Hepatocyte (in vitro differentiated cells): ENCODE measurements at regions not wholly inside any gene's neighbourhood (a gene's known extent, or its start where the extent isn't known, plus 50 kb on each side); places are given as distances from the start of the nearest gene placed in this dataset.

Source experiments
- EZH2 ChIP-seq: fragments of 200-600 bp; sonication (generic); IDR thresholded peaks from 2 replicates; pipeline ENCODE4 v1.6.1; 2016; ENCODE audit warnings: antibody characterized with exemption, mild to moderate bottlenecking, borderline replicate concordance
- TF ChIP-seq, protein P1 (sequence below): fragments of 200-600 bp; sonication (generic); IDR thresholded peaks from 2 replicates; pipeline ENCODE4 v1.5.1; 2016; ENCODE audit warnings: antibody characterized with exemption, mild to moderate bottlenecking; ENCODE audit not compliant: poor library complexity

DNA sequence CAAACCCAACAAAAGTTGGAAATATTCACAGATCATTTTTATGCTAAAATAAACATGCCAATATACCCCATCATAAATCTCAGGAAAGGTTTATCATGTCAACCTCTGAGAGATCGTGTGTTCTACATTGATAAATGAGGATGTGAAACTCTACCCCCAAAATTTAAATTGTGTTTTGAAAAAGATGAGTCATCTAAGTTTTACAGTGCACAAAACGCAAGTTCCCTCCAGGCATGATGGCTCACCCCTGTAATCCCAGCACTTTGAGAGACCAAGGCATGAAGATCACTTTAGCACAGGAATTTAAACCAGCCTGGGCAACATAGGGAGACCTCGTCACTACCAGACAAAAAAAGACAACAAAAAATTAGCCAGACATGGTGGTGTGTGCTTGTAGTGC lies 1487.0 kb upstream of the GBE1 start:
- TF ChIP-seq, protein P1, sequence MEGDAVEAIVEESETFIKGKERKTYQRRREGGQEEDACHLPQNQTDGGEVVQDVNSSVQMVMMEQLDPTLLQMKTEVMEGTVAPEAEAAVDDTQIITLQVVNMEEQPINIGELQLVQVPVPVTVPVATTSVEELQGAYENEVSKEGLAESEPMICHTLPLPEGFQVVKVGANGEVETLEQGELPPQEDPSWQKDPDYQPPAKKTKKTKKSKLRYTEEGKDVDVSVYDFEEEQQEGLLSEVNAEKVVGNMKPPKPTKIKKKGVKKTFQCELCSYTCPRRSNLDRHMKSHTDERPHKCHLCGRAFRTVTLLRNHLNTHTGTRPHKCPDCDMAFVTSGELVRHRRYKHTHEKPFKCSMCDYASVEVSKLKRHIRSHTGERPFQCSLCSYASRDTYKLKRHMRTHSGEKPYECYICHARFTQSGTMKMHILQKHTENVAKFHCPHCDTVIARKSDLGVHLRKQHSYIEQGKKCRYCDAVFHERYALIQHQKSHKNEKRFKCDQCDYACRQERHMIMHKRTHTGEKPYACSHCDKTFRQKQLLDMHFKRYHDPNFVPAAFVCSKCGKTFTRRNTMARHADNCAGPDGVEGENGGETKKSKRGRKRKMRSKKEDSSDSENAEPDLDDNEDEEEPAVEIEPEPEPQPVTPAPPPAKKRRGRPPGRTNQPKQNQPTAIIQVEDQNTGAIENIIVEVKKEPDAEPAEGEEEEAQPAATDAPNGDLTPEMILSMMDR: no peak
- TF ChIP-seq EZH2: no peak
